NCI-H2081 treated with DMSO at 0.1 percent for 48 hours (cell line): ENCODE measurements at regions not wholly inside any gene's neighbourhood (a gene's known extent, or its start where the extent isn't known, plus 50 kb on each side); places are given as distances from the start of the nearest gene placed in this dataset.

ENCODE experiments used
- DNase-seq: peaks from one replicate; lab custom pipeline; 2025; lab: John Stamatoyannopoulos, UW

DNA sequence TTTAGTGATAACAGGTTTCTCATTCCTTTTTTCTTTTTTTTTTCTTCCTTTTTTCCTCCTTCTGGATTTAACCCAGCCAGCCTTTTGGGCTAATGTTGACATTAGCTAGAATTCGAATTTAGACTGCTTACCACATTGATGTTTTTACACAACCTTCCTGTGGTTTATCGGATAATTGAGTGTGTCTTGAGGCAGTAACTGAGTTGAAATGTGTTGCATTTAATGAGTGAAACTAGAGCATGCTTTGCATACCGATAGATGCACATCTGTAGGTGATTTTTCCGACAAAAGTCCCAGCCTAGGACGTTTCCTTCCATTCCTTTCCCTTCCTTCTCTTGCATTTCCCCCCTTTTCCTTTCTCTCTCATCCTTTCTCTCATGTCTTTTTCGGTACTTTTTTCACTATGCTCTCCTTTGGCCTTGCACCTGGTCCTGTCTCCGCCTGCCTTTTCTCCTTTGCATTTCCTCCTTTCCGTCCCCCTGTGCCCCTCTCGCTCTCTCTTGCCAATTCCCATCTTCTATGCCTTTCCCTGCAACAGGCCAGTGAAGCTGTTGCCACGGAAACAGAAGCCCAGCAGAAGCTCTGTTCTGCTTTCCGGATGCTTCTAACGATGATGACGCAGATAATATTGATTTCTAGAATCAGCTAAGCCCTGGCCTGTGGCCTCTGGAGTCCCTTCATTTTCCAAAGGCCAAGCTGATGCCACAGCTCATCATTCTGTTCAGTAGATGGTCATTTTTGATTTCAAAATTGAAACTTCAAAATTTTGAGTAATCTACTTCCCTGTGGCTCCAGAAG is 76.1 kb downstream of the SLC25A47 start:
- no peak for DNase-seq

DNA sequence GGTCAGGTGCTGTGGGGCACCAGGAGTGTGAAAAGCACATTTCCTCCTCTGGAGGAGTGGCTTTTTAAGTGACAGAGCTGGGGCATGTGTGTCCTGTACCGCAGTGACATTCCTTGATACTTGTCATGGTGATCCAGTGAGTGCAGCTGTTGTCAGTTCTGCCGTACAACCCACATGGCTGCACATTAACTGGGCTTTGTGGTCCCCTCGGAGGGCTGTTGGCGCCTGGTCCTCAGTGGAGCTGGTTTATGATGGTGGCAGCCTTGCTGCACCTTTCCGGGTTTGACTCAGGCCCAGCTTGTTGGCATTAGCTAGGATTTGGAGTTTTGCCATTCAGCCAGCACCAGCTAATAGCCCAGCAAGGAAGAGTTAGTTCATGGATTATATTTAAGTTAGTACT is 77.0 kb downstream of the SLC25A47 start:
- DNase-seq, result no peak

DNA sequence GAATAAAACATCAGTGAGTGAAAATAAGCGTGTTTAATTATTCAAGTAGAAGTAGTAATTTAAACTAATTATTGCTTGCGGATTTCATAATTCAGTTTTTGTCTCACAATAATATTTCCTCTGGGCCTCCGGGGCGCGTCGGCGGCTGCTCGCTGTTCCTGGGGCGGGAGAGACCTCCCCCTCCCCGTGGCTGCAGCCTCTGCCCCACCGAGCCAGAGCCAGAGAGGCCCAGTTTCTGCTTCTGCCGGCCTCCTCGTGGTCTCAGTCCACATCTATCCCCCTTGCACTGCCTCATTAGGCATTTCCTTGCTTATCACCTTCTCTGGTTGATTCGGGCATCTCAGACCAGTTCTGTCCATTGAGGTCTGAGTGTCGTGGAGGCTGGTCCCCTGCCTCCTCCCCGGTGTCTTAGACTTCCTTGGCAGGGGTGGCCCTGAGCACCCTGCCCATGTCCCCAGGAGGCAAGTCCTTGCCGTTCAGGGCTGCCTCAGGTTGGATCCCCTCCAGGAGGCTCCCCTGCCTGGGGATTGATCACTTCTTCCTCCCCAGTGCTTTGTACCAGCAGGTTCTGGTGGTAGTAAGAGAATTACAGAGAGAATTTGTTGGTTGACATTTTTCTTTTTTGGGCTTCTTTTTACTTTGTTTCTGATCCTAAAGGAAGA is 78.0 kb downstream of the SLC25A47 start:
- no peak for DNase-seq

DNA sequence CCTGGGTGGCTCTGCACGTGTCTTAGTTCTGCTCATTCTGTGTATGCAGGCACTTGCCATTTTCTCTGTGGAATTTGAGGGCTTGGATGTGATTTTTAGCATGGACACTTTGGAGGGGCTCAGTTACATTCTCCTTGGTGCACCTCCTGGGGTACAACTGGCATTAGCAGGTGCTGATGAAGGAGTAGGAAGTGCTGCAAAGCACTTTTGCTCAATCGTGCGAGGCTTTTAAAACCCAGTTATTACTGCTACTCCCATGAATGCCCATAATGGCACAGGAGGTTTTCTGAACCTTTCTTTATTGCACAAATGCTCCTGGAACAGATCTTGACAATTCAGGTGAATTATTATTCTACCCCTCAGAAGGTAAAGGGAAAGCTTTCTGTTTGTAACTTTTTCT is 78.7 kb downstream of the SLC25A47 start:
- DNase-seq, result no peak

DNA sequence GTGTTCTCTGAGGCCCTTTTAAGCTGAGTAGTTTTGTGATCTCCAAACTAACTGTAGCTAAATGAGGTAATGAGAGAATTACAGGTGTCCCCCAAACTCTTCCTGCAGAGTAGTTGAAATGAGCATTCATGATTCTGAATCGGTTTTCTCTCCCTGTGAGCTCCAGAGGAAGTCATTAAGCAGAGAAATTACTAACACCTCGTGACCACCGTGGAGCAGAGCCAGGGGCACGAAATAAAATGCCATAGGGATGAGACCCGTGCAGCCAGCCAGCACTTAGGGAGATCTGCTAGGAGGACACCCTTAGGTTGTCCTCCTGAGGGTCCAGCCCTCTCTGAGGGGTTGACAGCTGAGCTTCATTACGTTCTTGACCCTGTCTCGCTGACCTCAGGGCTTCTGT is 79.5 kb downstream of the SLC25A47 start:
- peak; percentile 56 for DNase-seq

DNA sequence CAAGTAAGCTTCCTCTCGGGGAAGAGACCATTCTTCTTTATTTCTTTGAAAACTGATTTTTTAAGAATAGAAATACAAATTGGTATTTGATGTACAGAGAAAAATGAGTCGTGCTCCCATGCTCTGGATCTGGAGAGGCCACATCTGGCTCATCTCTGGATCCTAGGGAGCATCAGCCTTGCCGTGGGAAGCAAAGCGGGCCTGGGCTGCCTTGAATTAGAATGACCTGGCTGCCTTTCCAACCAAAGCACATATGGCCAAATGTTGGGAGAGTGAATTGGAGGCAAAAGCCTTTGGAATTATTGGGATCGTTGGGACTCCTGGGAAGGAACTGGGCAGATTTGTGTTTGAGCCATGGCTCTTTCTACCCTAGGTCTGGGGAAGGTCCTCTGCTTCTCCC is 80.0 kb downstream of the SLC25A47 start:
- DNase-seq, result no peak

DNA sequence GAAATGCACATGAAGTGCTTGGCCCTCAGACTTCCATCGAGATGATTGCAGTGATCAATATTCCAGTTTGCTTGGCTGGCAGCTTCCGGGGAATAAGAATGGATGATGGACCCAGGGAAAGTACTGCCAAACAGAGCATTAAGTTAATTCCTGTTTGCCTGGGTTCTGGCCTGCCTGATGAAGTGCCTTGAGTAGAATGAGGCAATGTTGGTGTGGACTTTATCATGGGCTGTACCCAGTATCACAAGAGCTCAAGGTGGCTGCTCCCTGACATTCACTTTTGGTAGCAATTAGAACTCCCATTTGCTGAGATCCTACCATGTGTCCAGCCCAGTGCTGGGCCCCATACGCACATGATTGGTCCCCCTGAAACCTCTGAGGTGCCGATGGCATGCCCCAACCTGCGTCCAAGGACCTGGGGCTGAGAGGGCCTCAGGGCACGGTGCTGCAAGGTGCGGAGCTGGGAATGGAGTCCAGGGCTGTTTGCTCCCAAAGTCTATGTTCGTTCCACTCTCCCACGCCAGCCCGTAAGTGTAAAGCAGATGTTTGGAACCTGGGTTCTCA is 80.7 kb downstream of the SLC25A47 start:
- no peak for DNase-seq

DNA sequence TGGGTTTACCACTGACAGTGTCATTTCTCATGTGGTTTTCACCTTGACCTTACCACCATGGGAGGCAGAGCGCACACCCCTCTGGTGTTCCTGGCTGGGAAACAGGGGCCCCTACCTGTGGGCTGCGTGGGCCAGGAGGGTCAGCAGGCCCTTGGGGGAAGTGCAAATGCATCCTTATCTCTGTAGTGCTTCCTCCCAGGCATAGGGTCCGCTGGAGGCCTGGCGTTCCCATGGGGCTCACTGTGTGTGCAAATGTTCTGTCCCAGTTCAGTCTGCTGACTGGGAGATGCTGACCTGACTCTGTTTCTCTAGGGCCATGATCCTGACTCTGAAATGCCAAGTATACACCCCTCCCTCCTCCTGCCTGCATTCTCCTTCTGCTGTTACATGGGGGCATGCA is 81.3 kb downstream of the SLC25A47 start:
- no peak for DNase-seq

DNA sequence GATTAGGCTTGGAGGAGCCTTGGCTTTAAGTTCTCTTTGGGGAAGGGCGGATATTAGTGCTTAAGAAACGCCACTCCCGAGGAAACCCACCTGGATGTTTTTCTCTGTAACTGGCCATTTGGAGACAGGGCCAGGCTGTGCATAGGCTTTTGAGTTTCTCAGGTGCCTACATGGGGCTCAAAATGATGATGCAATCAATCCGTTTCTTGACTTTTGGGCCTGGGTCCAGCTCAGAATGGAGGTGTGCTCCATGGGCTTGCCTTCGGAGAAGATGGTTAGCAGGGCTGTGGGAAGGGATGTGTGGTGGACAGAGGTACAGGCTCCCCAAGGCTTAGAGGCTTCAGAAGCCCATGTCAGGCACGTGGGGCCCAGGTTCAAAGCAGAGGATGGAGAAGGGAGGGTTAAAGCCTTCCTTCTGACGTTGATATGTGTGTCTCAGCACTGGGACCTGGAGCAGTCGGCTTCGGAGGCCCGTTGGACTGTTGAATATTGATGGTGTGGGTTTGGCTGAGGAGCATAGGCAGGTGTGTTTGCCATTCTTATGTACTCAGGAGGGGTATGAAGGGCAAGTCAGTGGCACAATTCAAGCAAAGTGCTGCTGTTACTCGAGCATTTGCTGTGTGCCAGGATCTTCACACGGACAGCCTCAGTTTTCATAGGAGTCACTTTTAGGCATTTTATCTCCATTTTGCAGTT is 82.8 kb downstream of the SLC25A47 start:
- DNase-seq, result no peak

DNA sequence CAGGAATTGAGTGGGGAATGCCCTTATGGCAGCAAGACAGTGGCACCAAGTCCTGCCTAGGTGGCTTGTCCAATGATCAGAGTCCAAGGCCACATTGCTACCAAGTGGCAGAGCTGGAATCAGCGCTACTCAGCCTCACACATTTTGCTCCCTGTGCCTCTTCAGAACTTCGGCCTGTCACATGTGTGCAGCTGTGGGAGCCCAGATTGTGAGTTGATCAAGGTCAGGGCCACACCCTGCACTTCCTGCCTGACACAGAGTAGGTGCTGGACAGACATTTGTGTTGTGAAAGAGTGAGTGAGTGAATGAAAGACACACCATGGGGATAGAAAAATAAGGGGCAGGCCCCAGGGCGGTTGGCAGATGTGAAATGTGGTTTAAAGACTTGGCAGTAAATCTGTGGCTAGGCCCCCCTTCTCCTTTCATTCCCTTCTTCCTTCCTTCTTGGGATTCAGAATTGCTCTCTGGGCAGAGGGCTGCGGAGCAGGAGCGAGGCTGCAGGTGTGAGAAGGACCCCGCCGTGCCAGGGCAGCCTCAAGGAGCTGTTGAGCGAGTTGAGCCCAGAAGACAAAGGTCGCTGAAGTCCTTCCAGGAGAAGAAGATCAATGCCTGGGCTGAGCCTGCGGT is 83.5 kb downstream of the SLC25A47 start:
- no peak for DNase-seq

DNA sequence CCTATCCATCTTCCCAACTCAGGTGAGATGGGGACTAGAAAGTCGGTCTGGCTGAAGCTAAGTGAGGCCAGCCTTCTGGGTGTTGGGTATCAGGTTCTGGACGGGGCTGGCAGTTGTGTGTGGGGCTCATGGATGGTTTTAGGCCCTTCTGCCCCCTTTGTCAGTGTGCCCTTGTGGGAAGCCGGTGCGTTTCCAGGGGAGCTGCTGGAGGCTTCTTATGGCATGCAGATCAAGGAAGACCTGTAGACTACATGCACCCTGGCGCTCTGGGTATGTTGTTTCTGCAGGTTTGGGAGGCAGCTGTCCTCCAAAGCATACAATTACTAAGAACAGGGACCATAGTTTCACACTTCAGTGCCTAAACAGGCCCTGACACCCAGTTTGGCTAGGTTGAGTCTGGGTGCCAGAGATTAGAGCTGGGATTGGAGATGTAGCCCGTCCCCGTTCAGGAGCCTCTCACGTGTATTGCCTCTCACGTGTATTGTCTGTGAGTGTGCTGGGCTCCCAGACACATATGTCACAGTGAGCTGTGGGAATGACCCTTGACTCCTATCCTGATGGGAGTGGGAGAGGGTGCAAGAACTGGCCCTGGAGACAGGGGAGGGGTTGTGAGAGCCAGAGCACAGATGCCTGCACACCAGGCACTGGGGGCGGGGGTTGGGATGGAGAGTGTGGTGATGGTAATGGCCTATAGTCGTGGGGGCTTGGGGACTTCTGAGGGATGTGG is 84.4 kb downstream of the SLC25A47 start:
- DNase-seq, result no peak

DNA sequence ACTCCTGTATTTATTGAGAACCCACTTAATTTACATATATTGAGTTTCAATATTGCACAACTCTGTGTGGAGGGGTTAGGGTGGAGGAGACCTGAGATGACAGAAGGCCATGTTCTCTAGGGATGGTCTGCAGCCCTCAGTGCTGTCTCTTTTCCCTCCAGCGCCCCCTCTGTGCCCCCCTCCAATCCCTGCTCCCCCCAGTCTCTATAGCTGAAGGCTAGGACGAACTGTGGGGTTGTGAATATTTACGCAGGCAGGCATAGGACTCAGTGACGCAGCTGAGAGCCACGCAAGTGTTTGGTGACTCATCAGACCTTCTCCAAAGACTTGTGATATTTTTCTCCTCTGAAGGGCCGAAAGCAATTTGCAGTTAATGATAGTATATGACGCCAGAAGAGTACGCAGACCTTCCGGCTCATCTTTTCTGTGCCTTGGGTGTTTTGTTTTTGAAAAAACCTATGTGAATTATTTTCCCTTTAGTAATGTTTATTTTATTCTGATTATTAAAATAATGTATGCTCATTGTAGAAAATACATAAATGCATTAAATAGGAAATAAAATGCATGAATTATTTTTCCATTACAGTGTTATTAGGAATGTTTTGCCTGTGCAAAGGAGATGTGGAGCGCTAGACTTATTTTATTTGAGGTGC is 85.3 kb downstream of the SLC25A47 start:
- no peak for DNase-seq

DNA sequence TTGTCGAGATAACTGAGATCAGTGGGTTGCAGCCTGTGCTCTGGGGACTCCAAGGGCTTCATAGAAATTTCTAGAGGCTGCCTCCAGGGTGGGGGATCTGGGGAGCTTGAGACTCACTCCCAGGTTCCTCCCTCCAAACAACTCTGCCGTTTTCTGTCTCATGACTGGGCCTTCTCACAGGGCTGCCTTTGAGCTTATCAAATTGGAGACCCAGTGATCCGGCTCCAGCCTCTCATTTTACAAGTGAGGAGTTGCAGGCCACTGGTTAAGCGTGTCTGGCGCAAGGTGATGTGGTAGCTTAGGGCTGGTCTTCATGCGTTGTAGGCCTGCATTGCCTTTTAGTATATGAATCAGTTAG is 85.8 kb downstream of the SLC25A47 start:
- no peak for DNase-seq

DNA sequence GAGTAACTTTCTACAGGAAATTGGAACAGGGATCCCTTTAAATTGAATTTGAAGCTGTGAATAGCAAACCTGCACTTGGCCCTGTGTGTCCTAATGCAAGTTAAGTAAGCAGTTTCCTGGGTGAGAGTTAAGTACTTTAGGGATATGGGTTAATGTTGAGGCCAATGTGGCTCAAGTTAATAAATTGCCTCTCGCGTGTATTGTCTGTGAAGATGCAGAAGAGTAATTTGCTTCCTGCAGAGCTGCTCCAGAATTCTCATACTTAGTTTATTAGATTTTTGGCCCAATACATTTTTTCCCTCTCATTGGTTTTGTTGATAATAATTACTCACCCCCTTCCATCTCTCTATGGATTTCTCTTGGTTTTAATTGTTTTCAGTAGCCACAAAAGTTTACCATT is 86.5 kb downstream of the SLC25A47 start:
- DNase-seq, result no peak

DNA sequence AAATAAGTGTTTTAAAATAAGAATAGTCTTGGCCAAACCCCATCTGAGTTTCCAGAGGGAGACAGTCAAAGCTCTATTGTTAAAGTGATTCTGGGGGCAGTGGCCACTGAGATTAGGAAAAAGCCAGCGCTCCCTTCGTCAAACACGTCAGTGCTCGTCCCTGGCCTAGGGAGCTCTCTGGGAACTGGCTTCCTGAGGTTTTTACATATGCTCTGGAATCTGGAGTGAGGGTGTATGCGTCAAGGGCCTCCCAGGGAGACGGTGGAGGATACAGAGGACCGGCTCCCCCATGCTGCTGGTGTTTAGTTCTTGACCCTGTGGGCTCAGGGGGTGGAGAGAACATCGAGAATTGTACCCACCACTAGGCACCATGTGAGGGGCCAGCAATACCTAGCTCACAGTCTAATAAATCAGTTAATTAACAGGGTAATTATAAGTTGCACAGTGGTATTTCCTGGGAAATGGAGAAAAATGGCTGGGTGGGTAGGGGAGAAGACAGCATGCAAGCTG is 87.0 kb downstream of the SLC25A47 start:
- DNase-seq, result no peak

DNA sequence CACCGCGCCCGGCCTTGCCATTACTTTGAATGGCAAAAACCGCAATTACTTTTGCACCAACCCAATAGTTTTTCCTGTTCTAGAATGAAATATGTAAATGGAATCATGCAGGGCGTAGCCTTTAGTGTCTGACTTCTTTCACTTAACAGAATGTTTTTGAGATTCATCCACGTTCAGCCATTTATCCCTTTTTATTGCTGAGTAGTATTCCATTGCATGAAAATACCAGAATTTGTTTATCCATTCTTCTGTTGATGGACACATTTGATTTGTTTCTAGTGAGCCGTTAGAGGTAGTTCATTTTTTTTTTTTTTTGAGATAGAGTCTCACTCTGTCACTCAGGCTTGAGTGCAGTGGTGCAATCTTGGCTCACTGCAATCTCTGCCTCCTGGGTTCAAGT is 90.6 kb downstream of the SLC25A47 start:
- DNase-seq, result no peak

DNA sequence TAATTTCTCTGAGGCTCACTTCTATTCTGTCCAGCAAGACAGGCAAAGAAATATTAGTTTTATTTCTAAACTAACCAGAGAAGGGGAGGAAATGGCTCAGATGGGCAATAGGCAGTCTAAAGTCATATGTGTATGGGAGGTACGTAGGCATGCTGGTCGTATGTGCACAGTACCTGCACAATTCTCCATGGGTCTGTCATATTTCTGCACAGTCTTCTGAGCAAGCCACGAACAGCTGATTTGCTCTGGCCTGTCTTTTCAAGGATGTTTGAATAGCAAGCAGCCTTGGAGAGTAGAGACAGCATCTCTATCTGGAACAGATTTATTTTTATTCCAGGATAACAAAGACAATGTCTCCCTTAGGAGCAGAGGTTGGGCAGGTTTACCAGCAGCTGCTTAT is 92.1 kb downstream of the SLC25A47 start:
- DNase-seq, result no peak

DNA sequence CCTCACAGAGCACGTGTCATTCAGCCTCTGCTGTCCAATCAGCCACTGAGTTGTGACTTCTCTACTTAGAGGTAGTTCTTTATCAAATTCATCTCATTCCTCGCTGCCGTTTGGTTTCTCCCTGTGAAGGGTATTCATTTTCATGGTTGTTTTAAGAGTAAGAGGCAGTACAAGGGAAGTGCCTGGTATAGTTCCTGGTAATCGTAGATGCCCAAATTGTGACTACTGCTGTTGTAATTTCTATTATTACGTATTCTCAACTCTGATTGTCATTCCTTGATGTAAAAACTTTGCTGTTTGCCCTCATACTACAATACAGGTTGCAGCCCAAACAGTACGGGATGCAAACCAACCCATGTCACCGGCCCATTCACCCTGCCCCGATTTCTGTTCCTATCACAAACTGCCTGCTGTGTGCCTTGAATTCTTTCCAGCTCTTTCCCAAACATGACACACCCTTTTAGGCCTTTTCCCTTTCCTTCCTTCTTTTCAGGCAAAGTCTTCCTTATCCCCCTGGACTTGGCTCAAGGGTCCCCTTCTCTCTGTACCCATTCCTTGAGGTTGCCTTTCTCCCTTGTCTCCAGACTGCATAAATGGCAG is 93.0 kb downstream of the SLC25A47 start:
- DNase-seq, result no peak

DNA sequence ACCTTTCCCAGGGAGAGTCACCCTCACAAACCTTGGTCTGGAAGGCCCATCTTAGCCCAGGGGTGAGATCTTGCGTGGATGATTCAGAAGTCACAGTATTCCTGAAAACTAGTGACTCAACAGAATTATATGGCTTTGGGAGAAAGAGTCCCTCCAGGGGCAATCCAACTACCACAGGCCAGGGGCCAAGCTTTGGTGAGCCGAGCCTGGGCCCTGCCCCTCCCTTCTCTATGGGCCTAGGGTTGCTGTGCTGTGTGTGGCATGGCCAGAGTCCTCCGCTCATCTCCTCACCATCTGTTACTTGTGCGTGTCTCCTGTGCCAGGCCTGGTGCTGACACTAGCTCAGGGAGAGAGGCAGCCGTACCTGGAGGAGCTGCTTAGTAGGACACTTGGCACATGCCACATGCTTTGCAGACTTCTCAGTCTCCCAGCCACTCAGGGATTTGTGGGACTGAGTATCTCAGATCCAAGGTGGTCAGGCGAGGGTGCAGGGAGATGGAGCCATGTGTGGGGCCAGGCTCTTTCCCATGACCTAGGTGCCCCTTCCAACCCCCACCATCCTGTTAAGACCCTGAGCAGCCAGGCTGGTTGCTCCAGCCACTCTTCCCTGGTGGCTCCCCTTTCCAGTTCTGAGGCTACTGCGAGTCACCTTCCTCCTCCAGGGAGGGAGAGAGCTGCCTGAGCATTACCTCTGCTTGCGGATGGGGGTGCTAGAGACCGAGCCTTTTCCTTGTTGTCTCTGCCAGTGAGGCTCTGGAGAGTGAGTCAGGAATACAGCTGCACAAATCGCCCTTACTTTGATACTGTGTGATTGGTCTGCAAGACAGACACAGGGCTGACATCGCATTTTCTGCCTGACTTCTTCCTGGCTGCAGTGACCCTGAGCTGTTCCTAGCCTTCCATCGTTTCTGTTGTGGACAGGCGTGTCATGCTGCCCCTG is 94.1 kb downstream of the SLC25A47 start:
- DNase-seq, result no peak

DNA sequence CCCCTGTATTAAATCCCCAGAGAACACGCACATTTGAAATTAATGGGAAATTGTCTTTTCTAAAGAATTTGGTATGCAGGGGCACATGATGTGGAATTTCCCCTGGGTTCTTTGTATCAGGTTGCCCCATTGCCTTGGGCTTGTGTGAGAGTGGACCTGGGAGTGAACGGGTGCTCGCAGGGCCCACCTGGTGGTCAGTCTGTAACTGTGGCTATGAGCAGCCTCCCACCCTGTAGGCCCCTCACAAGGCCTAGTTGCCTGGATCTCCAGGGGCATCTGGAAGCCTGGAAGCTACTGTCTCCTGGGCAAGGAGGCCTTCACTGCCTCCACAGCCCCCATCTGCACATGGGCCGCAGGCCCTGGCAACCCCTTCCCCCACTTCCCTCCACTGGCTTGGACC is 96.7 kb downstream of the SLC25A47 start:
- DNase-seq, result no peak
